Astrocyte (in vitro differentiated cells and primary cell): ENCODE measurements at regions not wholly inside any gene's neighbourhood (a gene's known extent, or its start where the extent isn't known, plus 50 kb on each side); places are given as distances from the start of the nearest gene placed in this dataset. TPM values are rescaled to one million over a fixed set of nuclear protein-coding genes. Genes with fewer than 3 reads are reported as not detected.

ENCODE experiments used
- DNase-seq: peaks from one replicate; pipeline ENCODE4 v3.0.0-alpha.2; 2010; ENCODE audit warnings: low read depth
- FAIRE-seq: peaks from 2 replicates; lab custom pipeline; 2011; peaks lifted over from hg19 to GRCh38; lab: Jason Lieb, UNC
- H2AFZ ChIP-seq: 2 replicates; pipeline ENCODE4 v1.6.0; 2012; ENCODE audit warnings: low read depth, low read length, inconsistent platforms
- H3K27ac ChIP-seq: 2 replicates; pipeline ENCODE4 v1.5.1; 2011; ENCODE audit warnings: low read depth, low read length, inconsistent platforms
- H3K27me3 ChIP-seq: 2 replicates; pipeline ENCODE4 v1.6.0; 2011; ENCODE audit warnings: low read length, inconsistent platforms; ENCODE audit not compliant: insufficient read depth
- H3K36me3 ChIP-seq: 2 replicates; pipeline ENCODE4 v1.5.1; 2011; ENCODE audit warnings: low read length, inconsistent platforms; ENCODE audit not compliant: insufficient read depth
- H3K4me1 ChIP-seq: 2 replicates; pipeline ENCODE4 v1.5.1; 2011; ENCODE audit warnings: low read length, inconsistent platforms; ENCODE audit not compliant: insufficient read depth
- H3K4me2 ChIP-seq: 2 replicates; pipeline ENCODE4 v1.6.0; 2012; ENCODE audit warnings: low read length, inconsistent platforms
- H3K4me3 ChIP-seq: 2 replicates; pipeline ENCODE4 v1.5.1; 2011; ENCODE audit warnings: low read depth, mild to moderate bottlenecking, low read length, inconsistent platforms; ENCODE audit not compliant: insufficient read depth
- H3K79me2 ChIP-seq: 2 replicates; pipeline ENCODE4 v1.6.0; 2012; ENCODE audit warnings: mild to moderate bottlenecking, low read length, inconsistent platforms; ENCODE audit not compliant: insufficient read depth
- H3K9ac ChIP-seq: 2 replicates; pipeline ENCODE4 v1.6.0; 2012; ENCODE audit warnings: mild to moderate bottlenecking, low read length, inconsistent platforms
- H3K9me3 ChIP-seq: 2 replicates; pipeline ENCODE4 v1.5.1; 2012; ENCODE audit warnings: low read depth, mild to moderate bottlenecking, low read length, inconsistent platforms; ENCODE audit not compliant: insufficient read depth
- H4K20me1 ChIP-seq: 2 replicates; pipeline ENCODE4 v1.6.0; 2012; ENCODE audit warnings: low read length, inconsistent platforms; ENCODE audit not compliant: insufficient read depth
- H3K27ac Mint-ChIP-seq: one replicate; pipeline ENCODE4 v1.8.0; 2021; ENCODE audit warnings: mild to moderate bottlenecking, mixed read lengths; ENCODE audit not compliant: unreplicated experiment
- H3K27me3 Mint-ChIP-seq: one replicate; pipeline ENCODE4 v1.8.0; 2021; ENCODE audit warnings: low read depth, mixed read lengths; ENCODE audit not compliant: unreplicated experiment
- H3K36me3 Mint-ChIP-seq: one replicate; pipeline ENCODE4 v1.8.0; 2021; ENCODE audit warnings: low read depth, mixed read lengths; ENCODE audit not compliant: unreplicated experiment
- H3K4me1 Mint-ChIP-seq: one replicate; pipeline ENCODE4 v1.8.0; 2021; ENCODE audit warnings: low read depth, mixed read lengths; ENCODE audit not compliant: unreplicated experiment
- H3K4me3 Mint-ChIP-seq: one replicate; pipeline ENCODE4 v1.8.0; 2021; ENCODE audit warnings: mild to moderate bottlenecking, moderate library complexity, mixed read lengths; ENCODE audit not compliant: unreplicated experiment
- H3K9me3 Mint-ChIP-seq: one replicate; pipeline ENCODE4 v1.8.0; 2021; ENCODE audit warnings: mild to moderate bottlenecking, mixed read lengths; ENCODE audit not compliant: unreplicated experiment
- EZH2 ChIP-seq: IDR thresholded peaks from 2 replicates; pipeline ENCODE4 v1.6.1; 2012; ENCODE audit warnings: mild to moderate bottlenecking, low read length, inconsistent platforms; ENCODE audit not compliant: insufficient read depth
- microRNA-seq: library from miRNA; unstranded; fragments of <30 nt; microRNA quantifications from one replicate; pipeline ENCODE4 v1.2.0, GENCODE V29; 2020
- TF ChIP-seq, protein P1 (sequence below): IDR thresholded peaks from 2 replicates; pipeline ENCODE4 v1.5.1; 2011; ENCODE audit warnings: low read depth, mild to moderate bottlenecking, inconsistent platforms, low read length, moderate library complexity; ENCODE audit not compliant: insufficient read depth

DNA sequence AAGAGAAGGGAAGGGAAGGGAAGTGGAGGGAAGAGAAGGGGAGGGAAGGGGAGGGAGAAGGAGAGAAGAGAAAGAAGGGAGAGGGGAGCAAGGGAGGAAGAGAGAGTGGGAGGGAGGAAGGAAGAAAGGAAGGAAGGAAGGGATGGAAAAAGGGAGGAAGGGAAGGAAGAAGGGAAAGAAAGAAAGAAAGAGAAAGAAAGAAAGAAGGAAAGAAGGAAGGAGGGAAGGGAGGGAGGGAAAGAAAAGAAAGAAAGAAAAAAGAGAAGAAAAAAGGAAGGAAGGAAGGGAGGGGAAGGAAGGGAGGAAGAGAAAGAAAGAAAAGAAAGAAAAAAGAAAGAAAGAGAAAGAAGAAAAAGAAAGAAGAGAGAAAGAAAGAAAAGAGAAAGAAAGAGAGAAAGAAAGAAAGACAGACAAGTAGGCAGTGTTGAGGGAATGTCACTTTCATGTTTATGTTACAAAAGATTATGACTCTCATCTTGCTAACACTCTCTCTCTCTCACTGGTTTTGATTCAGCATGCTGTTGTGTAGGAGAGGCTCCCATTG, 58.0 kb upstream of the ZNF804A start:
- Histone ChIP-seq H3K27me3 (no peaks in the 10 kb centered on the region), H4K20me1 (no peaks in the 10 kb centered on the region), H3K36me3 (no peaks in the 10 kb centered on the region), H3K27ac (no peak overlapping the region), H3K4me1 (no peaks in the 10 kb centered on the region), H3K4me3 (no peak overlapping the region), H3K4me2 (no peak overlapping the region), H3K9ac (no peak overlapping the region), H3K9me3 (no peaks in the 10 kb centered on the region), H2AFZ (no peak overlapping the region), H3K79me2 (no peaks in the 10 kb centered on the region)
- no peak overlapping the region for H3K4me3 Mint-ChIP-seq
- TF ChIP-seq, protein P1, sequence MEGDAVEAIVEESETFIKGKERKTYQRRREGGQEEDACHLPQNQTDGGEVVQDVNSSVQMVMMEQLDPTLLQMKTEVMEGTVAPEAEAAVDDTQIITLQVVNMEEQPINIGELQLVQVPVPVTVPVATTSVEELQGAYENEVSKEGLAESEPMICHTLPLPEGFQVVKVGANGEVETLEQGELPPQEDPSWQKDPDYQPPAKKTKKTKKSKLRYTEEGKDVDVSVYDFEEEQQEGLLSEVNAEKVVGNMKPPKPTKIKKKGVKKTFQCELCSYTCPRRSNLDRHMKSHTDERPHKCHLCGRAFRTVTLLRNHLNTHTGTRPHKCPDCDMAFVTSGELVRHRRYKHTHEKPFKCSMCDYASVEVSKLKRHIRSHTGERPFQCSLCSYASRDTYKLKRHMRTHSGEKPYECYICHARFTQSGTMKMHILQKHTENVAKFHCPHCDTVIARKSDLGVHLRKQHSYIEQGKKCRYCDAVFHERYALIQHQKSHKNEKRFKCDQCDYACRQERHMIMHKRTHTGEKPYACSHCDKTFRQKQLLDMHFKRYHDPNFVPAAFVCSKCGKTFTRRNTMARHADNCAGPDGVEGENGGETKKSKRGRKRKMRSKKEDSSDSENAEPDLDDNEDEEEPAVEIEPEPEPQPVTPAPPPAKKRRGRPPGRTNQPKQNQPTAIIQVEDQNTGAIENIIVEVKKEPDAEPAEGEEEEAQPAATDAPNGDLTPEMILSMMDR = no peak
- no peaks in the 10 kb centered on the region for H3K4me1 Mint-ChIP-seq
- FAIRE-seq (no peak), DNase-seq (no peak)
- no peaks in the 10 kb centered on the region for H3K36me3 Mint-ChIP-seq
- no peaks in the 10 kb centered on the region for H3K9me3 Mint-ChIP-seq
- H3K27me3 Mint-ChIP-seq = no peaks in the 10 kb centered on the region
- H3K27ac Mint-ChIP-seq = no peak overlapping the region

DNA sequence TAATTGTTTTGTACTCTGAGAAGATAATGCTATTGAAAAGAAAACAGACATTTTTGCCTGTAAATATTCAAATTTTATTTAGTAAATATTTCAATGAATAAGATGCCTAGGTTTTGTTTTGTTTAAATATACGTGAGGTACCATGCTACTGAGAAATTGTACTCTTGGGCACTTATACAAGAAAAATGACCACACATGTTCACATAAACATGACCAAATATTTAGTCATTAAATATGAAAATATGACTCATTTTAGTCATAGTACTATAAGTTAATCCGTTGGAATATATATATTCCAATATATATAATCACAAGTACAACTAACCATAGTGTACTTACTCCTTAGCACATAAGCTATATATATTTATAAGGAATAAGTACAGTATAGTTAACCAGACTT, 56.7 kb upstream of the ZNF804A start:
- no peaks in the 10 kb centered on the region for H3K36me3 Mint-ChIP-seq
- no peak overlapping the region for H2AFZ ChIP-seq
- no peaks in the 10 kb centered on the region for H4K20me1 ChIP-seq
- H3K79me2 ChIP-seq = no peaks in the 10 kb centered on the region
- no peaks in the 10 kb centered on the region for H3K9me3 ChIP-seq
- no peaks in the 10 kb centered on the region for H3K27me3 ChIP-seq
- no peaks in the 10 kb centered on the region for H3K4me1 Mint-ChIP-seq
- no peaks in the 10 kb centered on the region for H3K9me3 Mint-ChIP-seq
- DNase-seq (no peak), FAIRE-seq (no peak)
- H3K27ac Mint-ChIP-seq = no peak overlapping the region
- H3K9ac ChIP-seq = no peak overlapping the region
- H3K4me2 ChIP-seq = no peak overlapping the region
- no peaks in the 10 kb centered on the region for H3K27me3 Mint-ChIP-seq
- H3K36me3 ChIP-seq = no peaks in the 10 kb centered on the region
- no peaks in the 10 kb centered on the region for H3K4me1 ChIP-seq
- no peak overlapping the region for H3K4me3 Mint-ChIP-seq
- no peak overlapping the region for H3K4me3 ChIP-seq
- H3K27ac ChIP-seq = no peak overlapping the region
- TF ChIP-seq EZH2 = no peak
- TF ChIP-seq, protein P1 = no peak

DNA sequence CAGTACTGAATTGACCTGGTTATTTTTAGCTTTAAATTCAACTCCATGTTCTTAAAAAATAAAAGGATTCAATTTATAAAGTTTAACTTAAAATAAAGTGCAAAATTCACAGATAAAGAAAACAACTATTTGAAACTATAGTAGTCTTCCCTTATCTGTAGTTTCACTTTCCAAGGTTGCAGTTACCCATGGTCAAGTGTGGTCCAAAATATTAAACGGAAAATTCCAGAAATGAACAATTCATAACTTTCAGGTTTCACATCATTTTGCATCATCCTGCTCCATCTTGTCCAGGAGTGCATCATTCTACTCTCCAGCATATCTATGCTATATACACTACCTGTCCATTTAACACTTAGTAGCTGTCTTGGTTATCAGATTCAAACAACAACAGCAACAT, 54.5 kb upstream of the ZNF804A start:
- Histone ChIP-seq H3K9me3 (no peaks in the 10 kb centered on the region), H3K27me3 (no peaks in the 10 kb centered on the region), H3K36me3 (no peaks in the 10 kb centered on the region), H3K9ac (no peak overlapping the region), H3K4me2 (no peak overlapping the region), H3K79me2 (no peaks in the 10 kb centered on the region), H3K4me3 (no peak overlapping the region), H4K20me1 (no peaks in the 10 kb centered on the region), H3K4me1 (no peaks in the 10 kb centered on the region), H2AFZ (no peak overlapping the region), H3K27ac (no peak overlapping the region)
- no peak overlapping the region for H3K4me3 Mint-ChIP-seq
- no peaks in the 10 kb centered on the region for H3K4me1 Mint-ChIP-seq
- no peaks in the 10 kb centered on the region for H3K36me3 Mint-ChIP-seq
- H3K27ac Mint-ChIP-seq = no peak overlapping the region
- DNase-seq (no peak), FAIRE-seq (no peak)
- TF ChIP-seq, protein P1 = no peak
- no peak for TF ChIP-seq EZH2
- no peaks in the 10 kb centered on the region for H3K27me3 Mint-ChIP-seq
- H3K9me3 Mint-ChIP-seq = no peaks in the 10 kb centered on the region

Small RNA genes lying in the stretch of these regions (microRNA-seq; reads per million reads assigned to microRNA genes)
- not detected for gene MIR548AE1
